ENCODE measurements at regions not wholly inside any gene's neighbourhood (a gene's known extent, or its start where the extent isn't known, plus 50 kb on each side); places are given as distances from the start of the nearest gene placed in this dataset.

- Mint-ChIP-seq H3K36me3 (ENCODE audit: low read depth) (no peaks in the 10 kb centered on the region), H3K4me3 (no peak overlapping the region), H3K4me1 (no peaks in the 10 kb centered on the region), H3K27me3 (ENCODE audit: insufficient read depth) (no peaks in the 10 kb centered on the region), H3K9me3 (no peaks in the 10 kb centered on the region), H3K27ac (no peak overlapping the region)
- TF ChIP-seq CTCF (conservative IDR thresholded peaks at IDR 0.05) = no peak
- Histone ChIP-seq H3K9me3 (ENCODE audit: control insufficient read depth, low read length) (no peaks in the 10 kb centered on the region), H3K36me3 (ENCODE audit: control insufficient read depth, insufficient read depth, low read length) (no peaks in the 10 kb centered on the region), H3K4me3 (ENCODE audit: low read length) (no peak overlapping the region), H3K27me3 (ENCODE audit: control insufficient read depth, insufficient read depth, low read length, poor library complexity, severe bottlenecking) (no peaks in the 10 kb centered on the region), H3K4me1 (ENCODE audit: control insufficient read depth, insufficient read depth, low read length) (no peaks in the 10 kb centered on the region), H3K27ac (ENCODE audit: low read depth, low read length) (no peak overlapping the region), H3K9ac (ENCODE audit: extremely low read depth, low read length, poor library complexity, severe bottlenecking) (no peak overlapping the region)
- DNase-seq = no peak
- 92% methylated on average over 1 of the region's 1 CpG; no CpG with 5 or more reads in 1 of the 2 experiments for WGBS, 2 experiments (ENCODE audit: insufficient coverage in 1 of 2, insufficient read length in 1 of 2)
Measured at GRCh38 chr7:115782696-115783490, 247.7 kb downstream of the TFEC start.

GRCh38 chr7:115779561-115779960 lies 251.0 kb downstream of the TFEC start:
- no peaks in the 10 kb centered on the region for H3K4me1 ChIP-seq (ENCODE audit: control insufficient read depth, insufficient read depth, low read length)
- Mint-ChIP-seq H3K36me3 (ENCODE audit: low read depth) (no peaks in the 10 kb centered on the region), H3K9me3 (no peaks in the 10 kb centered on the region), H3K4me3 (no peak overlapping the region), H3K27me3 (ENCODE audit: insufficient read depth) (no peaks in the 10 kb centered on the region), H3K27ac (no peak overlapping the region), H3K4me1 (no peaks in the 10 kb centered on the region)
- H3K9me3 ChIP-seq (ENCODE audit: control insufficient read depth, low read length) = no peaks in the 10 kb centered on the region
- no peak overlapping the region for H3K4me3 ChIP-seq (ENCODE audit: low read length)
- H3K36me3 ChIP-seq (ENCODE audit: control insufficient read depth, insufficient read depth, low read length) = no peaks in the 10 kb centered on the region
- no peak for DNase-seq
- H3K9ac ChIP-seq (ENCODE audit: extremely low read depth, low read length, poor library complexity, severe bottlenecking) = no peak overlapping the region
- TF ChIP-seq CTCF (conservative IDR thresholded peaks at IDR 0.05) = no peak
- H3K27ac ChIP-seq (ENCODE audit: low read depth, low read length) = no peak overlapping the region
- H3K27me3 ChIP-seq (ENCODE audit: control insufficient read depth, insufficient read depth, low read length, poor library complexity, severe bottlenecking) = no peaks in the 10 kb centered on the region

GRCh38 chr7:115775981-115776380 lies 254.6 kb downstream of the TFEC start:
- H3K9ac ChIP-seq (ENCODE audit: extremely low read depth, low read length, poor library complexity, severe bottlenecking) = no peak overlapping the region
- no peaks in the 10 kb centered on the region for H3K36me3 ChIP-seq (ENCODE audit: control insufficient read depth, insufficient read depth, low read length)
- H3K27me3 ChIP-seq (ENCODE audit: control insufficient read depth, insufficient read depth, low read length, poor library complexity, severe bottlenecking) = no peaks in the 10 kb centered on the region
- no peak overlapping the region for H3K4me3 ChIP-seq (ENCODE audit: low read length)
- DNase-seq = no peak
- no peaks in the 10 kb centered on the region for H3K9me3 ChIP-seq (ENCODE audit: control insufficient read depth, low read length)
- Mint-ChIP-seq H3K27ac (no peak overlapping the region), H3K4me1 (no peaks in the 10 kb centered on the region), H3K9me3 (no peaks in the 10 kb centered on the region), H3K36me3 (ENCODE audit: low read depth) (no peaks in the 10 kb centered on the region), H3K4me3 (no peak overlapping the region), H3K27me3 (ENCODE audit: insufficient read depth) (no peaks in the 10 kb centered on the region)
- no peak for TF ChIP-seq CTCF (conservative IDR thresholded peaks at IDR 0.05)
- no peaks in the 10 kb centered on the region for H3K4me1 ChIP-seq (ENCODE audit: control insufficient read depth, insufficient read depth, low read length)
- no peak overlapping the region for H3K27ac ChIP-seq (ENCODE audit: low read depth, low read length)
- 94% methylated on average over 1 of the region's 1 CpG; no CpG with 5 or more reads in 1 of the 2 experiments for WGBS, 2 experiments (ENCODE audit: insufficient coverage in 1 of 2, insufficient read length in 1 of 2)

All from endodermal cell (in vitro differentiated cells).